GM12873 (cell line): ENCODE measurements at regions not wholly inside any gene's neighbourhood (a gene's known extent, or its start where the extent isn't known, plus 50 kb on each side); places are given as distances from the start of the nearest gene placed in this dataset.

ENCODE experiments used
- TF ChIP-seq, protein P1 (sequence below): IDR thresholded peaks from 2 replicates; pipeline ENCODE4 v1.5.1; 2012; ENCODE audit warnings: low read depth, mild to moderate bottlenecking, moderate library complexity, low read length, control low read depth; ENCODE audit not compliant: insufficient read depth; ENCODE audit errors: missing control alignments

DNA sequence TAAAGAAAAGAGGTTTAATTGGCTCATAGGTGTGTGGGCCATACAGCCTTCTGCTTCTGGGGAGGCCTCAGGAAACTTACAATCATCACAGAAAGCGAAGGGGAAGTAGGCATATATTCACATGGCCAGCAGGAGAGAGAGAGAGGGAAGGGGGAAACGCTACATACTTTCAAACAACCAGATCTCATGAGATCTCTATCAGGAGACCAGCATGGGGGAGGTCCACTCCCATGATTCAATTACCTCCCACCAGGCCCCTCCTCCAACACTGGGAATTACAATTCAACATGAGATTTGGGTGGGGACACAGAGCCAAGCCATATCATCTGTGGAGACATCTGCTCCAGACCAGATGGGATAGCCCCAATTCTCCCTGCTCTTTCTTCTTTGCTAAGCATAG, 866.0 kb downstream of the BRD1 start:
- TF ChIP-seq, protein P1, sequence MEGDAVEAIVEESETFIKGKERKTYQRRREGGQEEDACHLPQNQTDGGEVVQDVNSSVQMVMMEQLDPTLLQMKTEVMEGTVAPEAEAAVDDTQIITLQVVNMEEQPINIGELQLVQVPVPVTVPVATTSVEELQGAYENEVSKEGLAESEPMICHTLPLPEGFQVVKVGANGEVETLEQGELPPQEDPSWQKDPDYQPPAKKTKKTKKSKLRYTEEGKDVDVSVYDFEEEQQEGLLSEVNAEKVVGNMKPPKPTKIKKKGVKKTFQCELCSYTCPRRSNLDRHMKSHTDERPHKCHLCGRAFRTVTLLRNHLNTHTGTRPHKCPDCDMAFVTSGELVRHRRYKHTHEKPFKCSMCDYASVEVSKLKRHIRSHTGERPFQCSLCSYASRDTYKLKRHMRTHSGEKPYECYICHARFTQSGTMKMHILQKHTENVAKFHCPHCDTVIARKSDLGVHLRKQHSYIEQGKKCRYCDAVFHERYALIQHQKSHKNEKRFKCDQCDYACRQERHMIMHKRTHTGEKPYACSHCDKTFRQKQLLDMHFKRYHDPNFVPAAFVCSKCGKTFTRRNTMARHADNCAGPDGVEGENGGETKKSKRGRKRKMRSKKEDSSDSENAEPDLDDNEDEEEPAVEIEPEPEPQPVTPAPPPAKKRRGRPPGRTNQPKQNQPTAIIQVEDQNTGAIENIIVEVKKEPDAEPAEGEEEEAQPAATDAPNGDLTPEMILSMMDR: no peak

DNA sequence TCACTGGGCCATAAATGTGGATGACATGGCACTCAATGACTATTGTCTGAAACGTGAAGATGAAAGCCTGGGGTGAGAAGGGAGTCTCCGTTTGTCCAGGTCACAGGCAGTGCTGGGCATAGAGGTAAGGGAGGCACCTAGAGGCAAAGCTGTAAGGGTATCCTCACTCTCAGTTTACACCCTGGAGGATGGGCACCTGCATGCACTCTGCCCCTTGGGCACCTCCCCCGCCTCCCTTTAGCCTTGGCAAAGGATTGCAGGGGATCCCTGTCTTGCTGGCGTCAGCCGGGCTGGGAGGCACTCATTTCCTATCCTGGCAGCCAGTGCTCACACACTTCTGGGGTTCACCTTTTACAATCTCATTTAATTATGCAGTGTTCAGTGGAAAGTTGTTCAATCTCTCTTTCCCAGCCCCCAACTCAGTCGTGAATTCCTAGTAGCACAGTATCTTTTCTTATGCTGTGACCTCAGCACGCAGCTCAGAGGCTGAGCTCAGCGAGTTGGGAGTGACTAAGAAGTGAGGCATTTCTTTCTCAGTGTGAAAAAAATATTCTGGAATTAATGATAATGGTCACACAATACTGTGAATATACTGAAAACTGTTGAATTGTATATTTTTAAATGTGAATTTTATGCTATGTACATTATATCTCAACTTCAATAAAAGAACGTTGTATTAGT, 866.6 kb downstream of the BRD1 start:
- TF ChIP-seq, protein P1: no peak

DNA sequence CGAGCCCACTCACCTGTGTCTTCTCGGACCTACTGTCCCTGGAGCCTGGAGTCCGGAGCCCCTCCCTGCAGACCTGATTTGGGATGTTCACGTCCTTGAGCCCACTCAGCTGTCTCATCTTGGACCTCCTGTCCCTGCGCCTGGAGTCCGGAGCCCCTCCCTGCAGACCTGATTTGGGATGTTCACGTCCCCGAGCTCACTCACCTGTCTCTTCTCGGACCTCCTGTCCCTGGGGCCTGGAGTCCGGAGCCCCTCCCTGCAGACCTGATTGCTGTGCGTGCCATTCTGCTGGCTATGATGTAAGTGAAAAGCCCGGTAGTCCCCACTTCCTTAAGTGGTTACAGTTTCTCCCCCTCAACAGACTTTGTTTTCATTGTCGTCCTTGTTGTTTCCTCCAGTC, 867.1 kb downstream of the BRD1 start:
- TF ChIP-seq, protein P1: no peak

DNA sequence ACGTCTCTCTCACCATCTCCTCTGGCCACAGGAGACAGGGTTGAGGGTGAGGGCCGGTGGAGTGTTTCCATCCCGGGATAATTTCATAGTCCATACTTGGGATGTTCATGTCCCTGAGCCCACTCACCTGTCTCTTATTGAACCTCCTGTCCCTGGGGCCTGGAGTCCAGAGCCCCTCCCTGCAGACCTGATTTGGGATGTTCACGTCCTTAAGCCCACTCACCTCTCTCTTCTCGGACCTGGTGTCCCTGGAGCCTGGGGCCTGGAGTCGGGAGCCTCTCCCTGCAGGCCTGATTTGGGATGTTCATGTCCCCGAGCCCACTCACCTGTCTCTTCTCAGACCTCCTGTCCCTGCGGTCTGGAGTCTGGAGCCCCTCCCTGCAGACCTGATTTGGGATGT, 868.2 kb downstream of the BRD1 start:
- TF ChIP-seq, protein P1: no peak

DNA sequence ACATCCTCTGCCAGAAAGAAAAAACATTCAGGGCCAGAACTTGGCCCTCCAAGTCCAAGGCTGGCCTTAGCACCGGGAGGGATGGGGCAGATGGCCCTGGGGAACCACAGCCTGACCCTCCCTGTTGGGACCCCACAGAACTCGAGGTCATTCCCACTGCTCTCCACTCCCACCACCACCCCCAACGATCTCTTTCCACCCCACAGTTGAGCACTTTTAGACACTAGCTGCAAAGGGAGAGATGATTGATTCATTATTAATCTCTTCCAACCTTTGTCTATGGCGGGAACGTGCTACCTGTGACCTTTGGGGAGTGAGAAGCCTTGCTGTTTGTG, 869.7 kb downstream of the BRD1 start:
- TF ChIP-seq, protein P1: no peak

DNA sequence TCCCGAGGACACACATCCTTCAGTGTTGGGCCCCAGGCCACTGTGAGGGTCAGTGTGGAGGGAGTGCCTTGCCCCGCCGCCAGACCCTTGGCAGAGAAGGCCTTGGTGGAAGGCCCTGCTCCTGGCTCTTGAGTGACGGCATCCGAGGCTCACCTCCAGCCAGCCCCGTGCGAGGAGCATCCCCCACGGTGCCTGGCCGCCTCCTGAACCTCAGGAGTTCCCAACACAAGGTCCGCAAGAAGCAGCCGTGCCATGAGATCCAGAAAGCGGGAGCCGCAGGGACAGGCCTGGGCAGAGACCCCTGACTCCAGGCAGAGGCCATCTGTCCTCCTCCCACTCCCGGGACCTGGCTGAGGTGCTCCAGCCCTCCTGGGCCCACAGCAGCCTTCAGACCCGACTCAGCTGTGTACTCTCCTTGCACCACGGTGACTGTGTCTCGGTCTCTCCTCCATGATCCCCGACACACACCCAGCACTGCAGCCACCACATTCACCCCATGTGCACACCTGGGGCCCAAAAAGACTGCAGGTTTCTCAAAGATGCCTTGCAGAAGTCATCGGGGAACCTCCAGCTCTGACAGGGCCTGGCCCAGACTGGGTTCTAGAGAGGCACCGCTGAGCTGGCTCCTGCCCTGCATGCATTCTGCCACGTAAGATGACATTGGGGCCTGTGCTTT, 870.2 kb downstream of the BRD1 start:
- TF ChIP-seq, protein P1: no peak

DNA sequence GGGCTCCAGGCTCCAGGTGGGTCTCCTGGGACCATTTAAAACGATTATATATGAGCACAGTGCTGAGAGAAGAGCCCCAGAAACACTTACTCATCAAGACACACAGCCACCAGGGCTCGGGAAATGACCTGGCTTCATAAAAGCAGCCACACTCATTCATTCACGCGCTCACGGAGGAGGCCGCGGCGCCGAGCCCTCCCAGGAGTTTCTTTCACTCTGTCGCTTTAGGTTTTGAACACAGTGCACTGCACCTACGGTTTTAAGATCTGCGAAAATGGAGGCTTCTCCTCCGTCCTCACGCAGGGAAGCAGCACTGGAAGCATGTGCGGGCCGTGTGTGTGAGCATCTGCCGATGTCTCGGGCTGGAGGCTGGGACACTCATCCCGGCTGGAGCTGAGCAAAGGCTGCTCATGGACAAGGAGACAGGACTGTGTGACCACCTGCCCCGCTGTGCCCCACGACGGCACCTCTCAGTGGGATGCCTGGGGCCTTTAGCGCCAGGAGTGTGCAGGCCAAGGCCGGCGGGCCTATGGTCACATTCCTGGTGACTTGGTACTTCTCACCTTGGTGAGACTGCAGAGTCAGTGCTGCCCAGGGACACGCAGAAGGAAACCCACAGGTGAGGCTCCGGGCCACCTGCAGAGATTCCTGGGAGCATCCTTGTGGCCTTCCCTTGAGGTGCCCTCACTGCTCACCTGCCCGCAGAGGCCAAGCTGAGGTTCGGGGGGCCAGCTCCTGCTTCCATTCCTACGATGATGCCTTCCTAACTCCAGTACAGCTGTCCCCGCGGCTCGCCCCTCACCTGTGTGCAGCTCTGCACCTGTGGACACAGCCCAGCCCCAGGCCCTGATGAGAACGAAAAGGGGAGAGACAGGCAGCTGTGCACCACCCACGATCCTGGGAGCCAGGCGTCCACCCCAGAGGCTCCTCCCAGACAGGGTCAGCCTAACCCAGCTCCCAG, 872.0 kb downstream of the BRD1 start:
- TF ChIP-seq, protein P1: no peak
